Mucosa of descending colon (tissue), 3 donors: ENCODE measurements at regions not wholly inside any gene's neighbourhood (a gene's known extent, or its start where the extent isn't known, plus 50 kb on each side); places are given as distances from the start of the nearest gene placed in this dataset.

Experiments
- ATAC-seq: fragments of 200-7000 bp; cut with Tn5 transposase; one replicate; pipeline ENCODE4 v1.9.1; 2020; ENCODE audit warnings: mild to moderate bottlenecking, moderate library complexity
- DNase-seq, 3 donors: peaks; one replicate each; pipeline ENCODE4 v3.0.0-alpha.2; 2020
- H3K36me3 ChIP-seq: fragments of 200-600 bp; one replicate; pipeline ENCODE4 v1.8.0; 2021; ENCODE audit warnings: low read depth, mild to moderate bottlenecking
- H3K4me1 ChIP-seq: fragments of 200-600 bp; one replicate; pipeline ENCODE4 v1.8.0; 2021; ENCODE audit warnings: low read depth, mild to moderate bottlenecking
- H3K4me3 ChIP-seq: fragments of 200-600 bp; one replicate; pipeline ENCODE4 v1.8.0; 2021; ENCODE audit warnings: mild to moderate bottlenecking
- H3K9me3 ChIP-seq: fragments of 200-600 bp; one replicate; pipeline ENCODE4 v1.8.0; 2021; ENCODE audit warnings: mild to moderate bottlenecking
- intact Hi-C, 2 donors: fragments of 100-400 bp; cut with DNase I in 1 of 2; cut with micrococcal nuclease in 1 of 2; formaldehyde crosslinking; loops; one replicate each; pipeline versions ENCODE4 v1.11.0 to v1.11.1; 2022; cut with DNase I, micrococcal nuclease
- TF ChIP-seq, protein P1 (sequence below): fragments of 200-600 bp; IDR thresholded peaks from one replicate; pipeline ENCODE4 v1.8.0; 2022; ENCODE audit warnings: antibody characterized with exemption, mild to moderate bottlenecking
- donor health status: DM: no; HTN: no; CAD: no; lungs with moderate emphysema.
- donor health status: DM: no; HTN: no; CAD: no.
- donor health status: DM: no; HTN: yes; CAD: no.

GRCh38 chr17:14407541-14407940, 106.7 kb downstream of the HS3ST3B1 start:
- intact Hi-C loops, result no loop called here
- no peaks in the 10 kb centered on the region for H3K4me1 ChIP-seq
- no peak overlapping the region for H3K4me3 ChIP-seq
- DNase-seq (no peak), ATAC-seq (no peak)
- no peaks in the 10 kb centered on the region for H3K9me3 ChIP-seq
- TF ChIP-seq, protein P1, sequence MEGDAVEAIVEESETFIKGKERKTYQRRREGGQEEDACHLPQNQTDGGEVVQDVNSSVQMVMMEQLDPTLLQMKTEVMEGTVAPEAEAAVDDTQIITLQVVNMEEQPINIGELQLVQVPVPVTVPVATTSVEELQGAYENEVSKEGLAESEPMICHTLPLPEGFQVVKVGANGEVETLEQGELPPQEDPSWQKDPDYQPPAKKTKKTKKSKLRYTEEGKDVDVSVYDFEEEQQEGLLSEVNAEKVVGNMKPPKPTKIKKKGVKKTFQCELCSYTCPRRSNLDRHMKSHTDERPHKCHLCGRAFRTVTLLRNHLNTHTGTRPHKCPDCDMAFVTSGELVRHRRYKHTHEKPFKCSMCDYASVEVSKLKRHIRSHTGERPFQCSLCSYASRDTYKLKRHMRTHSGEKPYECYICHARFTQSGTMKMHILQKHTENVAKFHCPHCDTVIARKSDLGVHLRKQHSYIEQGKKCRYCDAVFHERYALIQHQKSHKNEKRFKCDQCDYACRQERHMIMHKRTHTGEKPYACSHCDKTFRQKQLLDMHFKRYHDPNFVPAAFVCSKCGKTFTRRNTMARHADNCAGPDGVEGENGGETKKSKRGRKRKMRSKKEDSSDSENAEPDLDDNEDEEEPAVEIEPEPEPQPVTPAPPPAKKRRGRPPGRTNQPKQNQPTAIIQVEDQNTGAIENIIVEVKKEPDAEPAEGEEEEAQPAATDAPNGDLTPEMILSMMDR, result no peak
- H3K36me3 ChIP-seq, result no peaks in the 10 kb centered on the region

GRCh38 chr17:14405189-14405588, 104.3 kb downstream of the HS3ST3B1 start:
- intact Hi-C loops, result no loop called here
- H3K9me3 ChIP-seq, result no peaks in the 10 kb centered on the region
- TF ChIP-seq, protein P1, result no peak
- H3K36me3 ChIP-seq, result no peaks in the 10 kb centered on the region
- DNase-seq, result no peak
- no peak overlapping the region for H3K4me3 ChIP-seq
- no peaks in the 10 kb centered on the region for H3K4me1 ChIP-seq
- ATAC-seq, result no peak
